Osteoblast (primary cell): ENCODE measurements at regions not wholly inside any gene's neighbourhood (a gene's known extent, or its start where the extent isn't known, plus 50 kb on each side); places are given as distances from the start of the nearest gene placed in this dataset.

ENCODE experiments used
- DNase-seq: peaks from one replicate; pipeline ENCODE4 v3.0.0; 2011; ENCODE audit warnings: low spot score, mixed read lengths; ENCODE audit not compliant: insufficient read length; ENCODE audit errors: missing footprints
- H2AFZ ChIP-seq: 2 replicates; pipeline ENCODE4 v1.6.0; 2011; ENCODE audit warnings: mild to moderate bottlenecking, low read length
- H3K27ac ChIP-seq: 2 replicates; pipeline ENCODE4 v1.5.1; 2011; ENCODE audit warnings: mild to moderate bottlenecking, low read depth, low read length, moderate library complexity
- H3K27me3 ChIP-seq: 2 replicates; pipeline ENCODE4 v1.6.0; 2012; ENCODE audit warnings: mild to moderate bottlenecking, control low read depth, inconsistent platforms, low read length, moderate library complexity; ENCODE audit not compliant: insufficient read depth
- H3K36me3 ChIP-seq: 2 replicates; pipeline ENCODE4 v1.5.1; 2011; ENCODE audit warnings: mild to moderate bottlenecking, low read length, control low read depth, moderate library complexity; ENCODE audit not compliant: insufficient read depth
- H3K4me1 ChIP-seq: 2 replicates; pipeline ENCODE4 v1.5.1; 2011; ENCODE audit warnings: mild to moderate bottlenecking, low read length, control low read depth, moderate library complexity; ENCODE audit not compliant: insufficient read depth
- H3K4me2 ChIP-seq: 2 replicates; pipeline ENCODE4 v1.6.0; 2011; ENCODE audit warnings: mild to moderate bottlenecking, low read length; ENCODE audit not compliant: insufficient read depth
- H3K4me3 ChIP-seq: fragments of 200-600 bp; sonication (generic); 3 replicates; pipeline ENCODE4 v1.5.1; 2012; ENCODE audit warnings: mild to moderate bottlenecking, low read length, inconsistent platforms; ENCODE audit not compliant: insufficient read depth
- H3K79me2 ChIP-seq: 2 replicates; pipeline ENCODE4 v1.6.0; 2012; ENCODE audit warnings: mild to moderate bottlenecking, low read length, control low read depth, inconsistent platforms; ENCODE audit not compliant: insufficient read depth
- H3K9me3 ChIP-seq: 2 replicates; pipeline ENCODE4 v1.5.1; 2011; ENCODE audit warnings: low read depth, low read length, control low read depth
- H4K20me1 ChIP-seq: 2 replicates; pipeline ENCODE4 v1.6.0; 2012; ENCODE audit warnings: mild to moderate bottlenecking, low read length, control low read depth; ENCODE audit not compliant: insufficient read depth
- CTCF ChIP-seq: IDR thresholded peaks from 2 replicates; pipeline ENCODE4 v1.5.1; 2011; ENCODE audit warnings: mild to moderate bottlenecking, low read depth, low read length, moderate library complexity; ENCODE audit errors: extremely low read depth

DNA sequence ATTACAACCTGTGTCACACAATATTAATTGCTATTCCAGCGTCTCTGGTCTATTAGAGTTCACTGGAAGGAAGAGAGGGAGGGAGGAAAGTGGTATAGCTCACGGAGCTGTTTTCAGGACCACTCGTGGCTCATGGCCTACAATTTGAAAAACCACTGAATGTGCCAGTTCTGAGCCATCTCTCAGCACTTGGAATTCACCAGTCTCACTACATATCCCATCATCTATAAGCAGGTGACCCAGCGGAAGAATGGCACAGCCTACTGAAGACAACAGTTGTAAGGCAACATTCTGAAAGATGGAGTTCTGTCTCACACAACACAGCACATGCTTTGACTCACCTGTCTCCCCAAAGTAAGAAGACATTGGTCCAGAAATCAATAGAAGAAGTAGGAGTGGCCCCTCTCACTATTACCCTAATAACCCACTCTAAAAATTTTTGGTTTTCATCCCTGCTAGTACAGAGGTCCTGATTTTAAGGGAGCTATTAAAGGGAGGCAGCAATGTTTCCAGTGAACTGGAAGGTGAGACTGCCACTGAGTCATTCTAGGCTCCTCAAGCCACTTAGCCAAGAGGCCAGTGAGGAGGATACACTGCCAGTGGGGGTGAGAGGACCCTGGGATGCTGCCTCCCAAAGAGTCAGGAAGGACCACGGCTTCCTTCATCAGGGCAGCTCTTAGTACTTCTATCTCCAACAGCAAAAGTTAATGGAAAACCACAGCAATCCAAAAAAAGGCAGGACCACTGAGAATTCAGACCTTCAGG, 50.0 kb upstream of the DOCK9 start:
- TF ChIP-seq CTCF, result no peak

DNA sequence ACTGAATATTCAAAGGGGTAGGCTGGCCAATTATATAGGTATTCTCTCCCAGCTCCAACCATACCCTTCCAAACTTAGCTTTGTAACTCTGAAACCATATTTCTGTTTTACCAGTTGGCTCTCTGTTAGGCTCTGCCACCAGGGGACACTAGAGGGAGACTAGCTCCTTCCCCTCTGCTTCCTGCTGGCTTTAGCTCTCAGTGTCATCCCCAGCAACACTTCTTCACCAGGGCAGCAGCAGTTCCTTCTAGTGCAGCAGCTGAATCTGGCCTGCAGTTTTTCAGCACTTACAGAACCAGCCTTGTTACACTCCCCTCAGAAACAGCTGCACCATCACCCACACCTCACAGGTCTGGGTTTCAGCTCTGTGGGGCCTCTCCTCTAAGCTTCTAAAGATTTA, 51.0 kb upstream of the DOCK9 start:
- Histone ChIP-seq H3K4me3 (no peak overlapping the region), H3K27me3 (no peaks in the 10 kb centered on the region), H3K4me2 (no peak overlapping the region), H2AFZ (no peak overlapping the region), H3K36me3 (no peaks in the 10 kb centered on the region), H4K20me1 (no peaks in the 10 kb centered on the region), H3K4me1 (peaks cover 8% of the 10 kb centered on the region), H3K27ac (no peak overlapping the region), H3K79me2 (peaks cover 3% of the 10 kb centered on the region), H3K9me3 (no peaks in the 10 kb centered on the region)
- peak; percentile 37 for TF ChIP-seq CTCF
- no peak for DNase-seq

More for the DNA sequence above, 50.0 kb upstream of the DOCK9 start:
- DNase-seq, result no peak
- Histone ChIP-seq H3K9me3 (no peaks in the 10 kb centered on the region), H3K4me1 (peaks cover 8% of the 10 kb centered on the region), H3K27ac (no peak overlapping the region), H3K27me3 (no peaks in the 10 kb centered on the region), H3K4me2 (no peak overlapping the region), H2AFZ (no peak overlapping the region), H4K20me1 (no peaks in the 10 kb centered on the region), H3K4me3 (no peak overlapping the region), H3K79me2 (no peaks in the 10 kb centered on the region), H3K36me3 (no peaks in the 10 kb centered on the region)

GRCh38 chr13:99029576-99029975, 51.7 kb upstream of the DOCK9 start:
- no peak for TF ChIP-seq CTCF
- Histone ChIP-seq H3K4me2 (no peak overlapping the region), H3K4me1 (peaks cover 8% of the 10 kb centered on the region), H2AFZ (no peak overlapping the region), H4K20me1 (no peaks in the 10 kb centered on the region), H3K27me3 (no peaks in the 10 kb centered on the region), H3K79me2 (peaks cover 3% of the 10 kb centered on the region), H3K27ac (no peak overlapping the region), H3K9me3 (no peaks in the 10 kb centered on the region), H3K36me3 (no peaks in the 10 kb centered on the region), H3K4me3 (no peak overlapping the region)
- no peak for DNase-seq

- H3K4me1 ChIP-seq, result peaks cover 8% of the 10 kb centered on the region
- no peaks in the 10 kb centered on the region for H4K20me1 ChIP-seq
- H3K27me3 ChIP-seq, result no peaks in the 10 kb centered on the region
- no peak overlapping the region for H2AFZ ChIP-seq
- H3K36me3 ChIP-seq, result no peaks in the 10 kb centered on the region
- H3K79me2 ChIP-seq, result peaks cover 3% of the 10 kb centered on the region
- H3K4me3 ChIP-seq, result no peak overlapping the region
- H3K27ac ChIP-seq, result no peak overlapping the region
- TF ChIP-seq CTCF, result no peak
- H3K4me2 ChIP-seq, result no peak overlapping the region
- H3K9me3 ChIP-seq, result no peaks in the 10 kb centered on the region
- DNase-seq, result no peak
Measured at GRCh38 chr13:99030326-99030725, 52.5 kb upstream of the DOCK9 start.
